Right lobe of liver (tissue), 4 donors: ENCODE measurements at regions not wholly inside any gene's neighbourhood (a gene's known extent, or its start where the extent isn't known, plus 50 kb on each side); places are given as distances from the start of the nearest gene placed in this dataset.

ENCODE experiments used
- POLR2A ChIP-seq: fragments of 450-650 bp; IDR thresholded peaks from one replicate; pipeline ENCODE4 v1.6.1; 2017; ENCODE audit warnings: antibody characterized with exemption, mild to moderate bottlenecking
- TF ChIP-seq, protein P1 (sequence below), 4 donors: fragments of 200-600 bp in 3 of 4; fragments of 450-650 bp in 1 of 4; IDR thresholded peaks; one replicate each; pipeline versions ENCODE4 v1.5.1 to v1.8.0; 2016 to 2022; ENCODE audit warnings: antibody characterized with exemption in 4 of 4, mild to moderate bottlenecking in 2 of 4
- donor health status: DM: no; HTN: no; CAD: no.
- donor health status: DM: no; HTN: no; CAD: no.
- donor health status: DM: no; HTN: yes; CAD: no.

DNA sequence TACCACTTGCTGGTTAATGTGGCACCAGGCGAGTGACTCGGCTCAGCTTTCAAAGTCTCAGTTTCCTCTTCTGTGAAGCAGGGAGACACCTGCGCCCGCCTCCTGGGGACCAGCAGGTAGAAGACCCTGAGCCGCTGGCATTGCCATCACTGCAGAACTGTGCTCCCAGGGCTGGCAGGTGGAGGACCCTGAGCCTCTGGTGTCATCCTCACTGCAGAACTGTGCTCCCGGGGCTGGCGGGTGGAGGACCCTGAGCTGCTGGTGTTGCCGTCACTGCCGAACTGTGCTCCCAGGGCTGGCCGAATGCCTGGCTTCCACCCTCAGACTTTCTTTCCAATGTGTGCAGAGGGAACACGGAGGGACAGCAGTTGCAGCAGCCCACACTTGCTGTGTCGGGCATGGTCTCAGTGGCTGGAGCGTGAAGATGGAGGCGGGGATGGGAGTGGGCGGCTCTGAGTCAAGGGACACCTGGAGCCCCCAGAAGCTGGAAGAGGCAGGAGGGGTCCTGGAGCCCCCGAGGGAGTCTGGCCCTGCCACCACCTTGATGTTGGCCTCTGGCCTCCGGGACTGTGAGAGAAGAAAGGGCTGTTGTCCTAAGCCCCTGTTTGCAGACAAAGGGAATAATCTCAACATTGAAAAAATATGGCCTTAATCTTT is 75.8 kb upstream of the METTL9 start:
- TF ChIP-seq, protein P1, sequence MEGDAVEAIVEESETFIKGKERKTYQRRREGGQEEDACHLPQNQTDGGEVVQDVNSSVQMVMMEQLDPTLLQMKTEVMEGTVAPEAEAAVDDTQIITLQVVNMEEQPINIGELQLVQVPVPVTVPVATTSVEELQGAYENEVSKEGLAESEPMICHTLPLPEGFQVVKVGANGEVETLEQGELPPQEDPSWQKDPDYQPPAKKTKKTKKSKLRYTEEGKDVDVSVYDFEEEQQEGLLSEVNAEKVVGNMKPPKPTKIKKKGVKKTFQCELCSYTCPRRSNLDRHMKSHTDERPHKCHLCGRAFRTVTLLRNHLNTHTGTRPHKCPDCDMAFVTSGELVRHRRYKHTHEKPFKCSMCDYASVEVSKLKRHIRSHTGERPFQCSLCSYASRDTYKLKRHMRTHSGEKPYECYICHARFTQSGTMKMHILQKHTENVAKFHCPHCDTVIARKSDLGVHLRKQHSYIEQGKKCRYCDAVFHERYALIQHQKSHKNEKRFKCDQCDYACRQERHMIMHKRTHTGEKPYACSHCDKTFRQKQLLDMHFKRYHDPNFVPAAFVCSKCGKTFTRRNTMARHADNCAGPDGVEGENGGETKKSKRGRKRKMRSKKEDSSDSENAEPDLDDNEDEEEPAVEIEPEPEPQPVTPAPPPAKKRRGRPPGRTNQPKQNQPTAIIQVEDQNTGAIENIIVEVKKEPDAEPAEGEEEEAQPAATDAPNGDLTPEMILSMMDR (IDR thresholded peaks at IDR 0.05), result no peak
- TF ChIP-seq POLR2A, result no peak
